NCI-H2196 treated with DMSO at 0.1 percent for 48 hours (cell line): ENCODE measurements at regions not wholly inside any gene's neighbourhood (a gene's known extent, or its start where the extent isn't known, plus 50 kb on each side); places are given as distances from the start of the nearest gene placed in this dataset.

Experiments used
- DNase-seq: peaks from one replicate; lab custom pipeline; 2025; ENCODE audit not compliant: unreplicated experiment; lab: John Stamatoyannopoulos, UW

- DNase-seq: no peak
Observed at GRCh38 chr6:108734271-108734922, 113.8 kb upstream of the ARMC2 start.

GRCh38 chr6:108735310-108736001 lies 112.8 kb upstream of the ARMC2 start:
- DNase-seq: no peak

GRCh38 chr6:108736002-108736361 lies 112.2 kb upstream of the ARMC2 start:
- no peak for DNase-seq

DNA sequence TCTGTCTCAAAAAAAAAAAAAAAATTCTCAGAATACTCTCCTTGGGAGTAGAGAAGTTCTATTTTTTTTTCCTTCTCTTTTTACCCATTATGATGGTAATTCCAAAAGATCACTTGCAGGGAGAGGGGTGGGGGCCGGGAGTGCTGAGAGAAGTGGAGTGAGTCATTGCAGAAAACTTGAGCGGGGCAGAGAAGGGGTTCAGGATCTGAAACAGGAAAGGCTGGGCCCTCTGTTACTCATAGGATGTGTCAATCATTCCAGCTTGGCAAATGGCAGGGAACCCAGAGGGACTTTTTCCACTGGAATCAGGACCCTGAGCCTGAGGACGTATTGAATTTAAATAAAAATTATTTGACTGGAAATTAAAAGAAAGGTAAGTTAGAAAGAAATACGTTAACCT lies 111.4 kb upstream of the ARMC2 start:
- no peak for DNase-seq

GRCh38 chr6:108737594-108738546 lies 110.4 kb upstream of the ARMC2 start:
- DNase-seq: no peak

GRCh38 chr6:108738684-108739416 lies 109.4 kb upstream of the ARMC2 start:
- no peak for DNase-seq

GRCh38 chr6:108739496-108740330 lies 108.5 kb upstream of the ARMC2 start:
- DNase-seq: no peak

DNA sequence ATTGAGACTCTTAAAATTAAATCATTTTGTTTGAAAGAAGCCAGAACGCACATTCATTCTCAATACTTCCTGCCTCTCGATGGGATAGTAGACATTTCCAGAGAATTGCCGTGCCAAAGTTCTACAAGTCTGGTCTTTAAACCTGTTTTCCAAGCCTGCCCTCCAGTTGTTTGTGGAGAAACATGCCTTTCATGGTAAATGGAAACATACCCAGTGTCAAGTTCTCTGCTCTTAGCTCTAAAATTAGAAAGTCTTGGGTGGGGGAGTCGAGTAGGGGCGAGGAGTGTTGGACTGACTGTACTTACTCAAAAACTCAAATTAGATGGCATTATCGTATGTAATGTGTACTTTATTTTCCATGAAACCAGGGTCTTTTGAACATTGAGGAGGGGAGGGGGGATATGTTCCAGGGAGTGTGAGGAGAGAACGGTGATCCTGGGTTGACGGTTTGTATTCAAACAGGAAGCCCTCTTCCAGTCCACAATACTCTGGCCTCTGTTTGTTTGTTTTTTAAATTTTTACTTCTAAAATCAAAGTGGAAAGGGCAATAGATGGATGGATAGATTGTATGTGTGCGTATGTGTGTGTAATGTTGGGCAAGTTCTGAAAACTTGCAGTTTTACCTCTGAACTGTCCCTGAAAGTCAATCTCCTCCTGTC lies 106.8 kb upstream of the ARMC2 start:
- DNase-seq: no peak

GRCh38 chr6:108742041-108742440 lies 106.2 kb upstream of the ARMC2 start:
- no peak for DNase-seq

- no peak for DNase-seq
Observed at GRCh38 chr6:108744244-108744972, 103.8 kb upstream of the ARMC2 start.

DNA sequence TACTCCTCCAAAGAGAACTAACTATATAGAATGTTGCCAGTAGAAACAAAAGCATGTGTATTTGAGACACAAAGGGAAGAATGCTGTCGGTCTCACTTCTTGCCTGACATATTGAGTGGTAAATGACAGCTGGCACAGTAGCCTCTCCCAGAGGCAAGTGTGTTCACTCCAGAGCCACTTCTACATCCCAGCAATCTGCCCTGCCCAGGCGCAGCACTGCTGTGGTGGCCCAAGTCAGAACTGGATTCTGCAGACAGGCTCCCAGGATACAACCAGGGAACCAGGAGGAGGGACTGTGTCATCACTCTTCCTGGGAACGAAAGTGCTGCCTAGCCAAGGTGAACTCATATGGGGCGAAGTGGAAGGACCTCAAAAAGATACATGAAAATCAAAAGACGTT lies 103.2 kb upstream of the ARMC2 start:
- no peak for DNase-seq

DNA sequence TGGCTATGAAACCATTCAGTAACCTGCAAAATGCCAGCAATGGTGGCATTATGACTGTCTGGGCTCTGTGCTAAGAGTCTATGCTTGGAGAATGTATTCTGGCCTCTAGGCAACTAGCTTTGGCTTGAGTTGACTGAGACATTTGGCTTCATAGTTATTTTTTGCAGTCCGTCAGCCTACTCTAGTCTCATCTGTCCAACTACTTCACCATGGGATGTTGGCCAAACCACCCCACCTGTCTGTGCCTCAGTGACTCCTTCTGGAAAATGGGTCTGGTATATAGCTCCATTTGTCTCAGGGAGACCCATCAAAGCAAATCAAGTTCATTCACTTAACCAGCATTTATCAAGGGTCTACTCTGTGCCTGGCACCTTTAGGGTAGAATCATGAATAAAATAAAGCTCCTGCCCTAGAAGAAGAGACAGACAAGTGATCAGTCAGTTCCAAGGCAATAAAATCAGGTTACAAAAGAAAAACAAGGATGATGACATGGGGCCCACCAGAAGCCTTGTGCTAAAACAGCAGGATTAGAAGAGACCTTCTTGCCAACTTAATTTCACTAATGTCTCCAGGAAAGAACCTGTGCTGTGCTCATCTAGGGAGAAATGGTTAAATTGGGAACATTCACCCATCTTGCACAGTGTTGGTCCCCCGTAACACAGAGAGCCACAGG lies 102.4 kb upstream of the ARMC2 start:
- no peak for DNase-seq

DNA sequence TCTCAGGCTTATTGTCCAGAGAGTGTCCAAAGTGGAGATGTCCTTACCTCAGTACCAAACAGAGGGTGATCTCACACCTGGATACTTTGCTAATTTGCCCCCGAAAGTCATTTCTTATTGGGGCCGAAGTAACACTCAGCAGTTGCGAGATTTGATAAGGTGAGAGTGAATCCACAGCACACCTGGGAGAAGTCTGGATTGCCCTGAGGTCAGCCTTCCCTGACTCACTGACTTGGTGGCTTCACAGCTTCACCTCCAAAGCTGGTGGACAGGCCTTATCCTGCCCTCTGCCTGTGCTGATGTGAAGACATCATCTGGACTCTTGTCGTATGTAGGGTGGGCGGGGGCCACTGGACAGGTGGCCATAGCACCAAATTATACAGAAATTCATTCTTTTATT lies 101.9 kb upstream of the ARMC2 start:
- DNase-seq: no peak

DNA sequence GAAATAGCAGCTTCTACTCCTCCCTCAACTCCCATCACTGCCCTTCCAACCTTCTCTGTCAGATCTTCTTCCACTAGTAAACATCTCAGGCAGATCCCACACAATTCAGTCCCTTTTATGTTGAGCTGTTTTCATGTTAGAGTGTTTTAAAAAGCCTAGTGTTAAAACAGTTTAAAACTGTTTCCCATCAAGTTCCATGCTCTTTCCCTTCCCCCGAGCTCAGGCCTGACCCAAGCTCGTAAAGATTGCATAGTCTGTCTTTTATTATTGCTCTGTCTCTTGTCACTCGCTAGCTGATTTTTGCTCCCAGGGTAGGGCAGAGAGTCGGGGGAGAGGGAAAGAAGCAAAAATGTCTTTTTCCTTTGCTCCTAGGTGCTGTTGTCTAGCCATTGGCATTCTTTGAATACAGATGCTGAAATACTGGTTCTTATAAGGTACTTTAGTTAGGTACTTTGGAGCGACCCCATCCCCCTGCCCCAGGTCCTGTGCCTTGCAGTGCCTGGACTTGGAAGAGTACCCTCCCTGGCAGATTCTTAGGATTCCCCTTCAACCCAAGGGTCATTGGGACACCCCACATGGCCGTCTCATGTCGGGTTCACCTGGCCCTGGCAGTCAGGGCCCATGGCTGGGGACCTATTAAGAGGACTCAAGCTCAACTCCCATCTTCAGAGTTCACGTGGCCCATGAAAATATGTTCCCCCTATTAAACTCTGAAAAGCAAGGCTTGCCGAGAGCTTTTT lies 101.2 kb upstream of the ARMC2 start:
- no peak for DNase-seq

DNA sequence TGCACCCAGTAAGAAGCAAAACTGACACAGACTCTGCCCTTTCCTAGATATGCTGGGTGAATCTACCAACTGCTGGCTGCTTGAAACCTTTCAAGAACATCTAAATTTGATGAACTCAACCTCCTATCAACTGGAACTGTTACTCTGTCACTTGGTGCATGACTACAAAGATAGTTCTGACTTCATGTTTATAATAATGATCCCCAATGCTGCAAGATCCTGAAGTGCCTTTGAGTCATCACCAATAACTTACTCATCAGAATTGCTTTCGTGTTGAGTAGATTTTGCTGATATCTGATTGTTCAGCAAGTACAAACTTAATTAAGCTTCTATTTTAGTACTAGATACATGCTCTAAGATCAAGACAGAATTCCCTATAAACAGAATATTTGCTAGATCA lies 100.2 kb upstream of the ARMC2 start:
- DNase-seq: no peak

GRCh38 chr6:108748959-108749358 lies 99.3 kb upstream of the ARMC2 start:
- no peak for DNase-seq

GRCh38 chr6:108750801-108751200 lies 97.4 kb upstream of the ARMC2 start:
- DNase-seq: no peak

DNA sequence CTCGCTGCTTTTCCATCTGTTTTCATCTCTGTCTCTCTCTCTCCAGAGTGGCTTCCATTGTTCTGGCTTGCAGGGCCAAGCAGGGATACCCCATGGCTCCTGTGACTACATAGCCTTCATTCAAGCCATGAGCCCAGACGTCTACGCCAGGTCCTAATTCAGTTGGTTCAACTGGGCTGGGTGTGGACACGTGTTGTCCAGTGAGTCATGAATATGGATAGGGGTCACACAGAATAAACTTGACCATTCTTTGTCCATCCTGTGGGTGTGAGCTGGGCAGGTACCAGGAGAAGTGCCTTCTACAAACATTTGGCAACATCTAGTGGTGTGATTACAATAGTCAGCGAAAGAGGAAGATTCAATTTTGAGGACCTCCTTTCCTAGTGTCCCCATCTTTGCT lies 96.9 kb upstream of the ARMC2 start:
- DNase-seq: no peak
